Stimulated activated CD8-positive, alpha-beta memory T cell treated with anti-CD3 and anti-CD28 coated beads, Interleukin-4, amount 100 ng/mL, for 4 hours (primary cell): ENCODE measurements at regions not wholly inside any gene's neighbourhood (a gene's known extent, or its start where the extent isn't known, plus 50 kb on each side); places are given as distances from the start of the nearest gene placed in this dataset.
"Not testable (repeated sequence)": the region's sequence is repeated elsewhere in the genome, so short reads cannot be mapped to it uniquely, and the experiment has no call there.

Source experiments
- DNase-seq, 2 donors: peaks; one replicate each; pipeline ENCODE4 v3.0.0-alpha.2; 2020; ENCODE audit warnings: low read depth in 2 of 2, low spot score in 1 of 2

- no peak for DNase-seq
Measured at GRCh38 chr2:144920755-144921530, 401.0 kb upstream of the ZEB2 start.

- no peak for DNase-seq
Measured at GRCh38 chr2:144914622-144915318, 394.9 kb upstream of the ZEB2 start.

DNA sequence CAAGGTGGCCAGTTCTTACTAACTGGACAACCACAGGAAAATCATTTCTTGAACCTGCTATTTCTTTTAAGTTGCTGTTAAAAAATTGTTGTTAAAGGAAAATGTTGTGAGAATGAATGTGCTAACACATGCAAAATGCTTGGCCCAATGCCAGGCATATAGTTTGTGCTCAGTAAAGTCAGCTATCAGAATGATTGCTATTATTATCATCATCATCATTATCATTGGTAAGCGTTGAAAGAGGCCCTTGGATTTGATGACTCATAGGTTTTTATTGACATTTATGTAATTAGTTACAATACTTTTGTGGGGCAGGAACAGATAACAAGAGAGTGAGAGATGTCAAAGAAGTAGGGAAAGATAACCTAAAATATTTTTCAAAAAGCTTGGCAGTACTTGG lies 394.2 kb upstream of the ZEB2 start:
- DNase-seq = no peak

DNA sequence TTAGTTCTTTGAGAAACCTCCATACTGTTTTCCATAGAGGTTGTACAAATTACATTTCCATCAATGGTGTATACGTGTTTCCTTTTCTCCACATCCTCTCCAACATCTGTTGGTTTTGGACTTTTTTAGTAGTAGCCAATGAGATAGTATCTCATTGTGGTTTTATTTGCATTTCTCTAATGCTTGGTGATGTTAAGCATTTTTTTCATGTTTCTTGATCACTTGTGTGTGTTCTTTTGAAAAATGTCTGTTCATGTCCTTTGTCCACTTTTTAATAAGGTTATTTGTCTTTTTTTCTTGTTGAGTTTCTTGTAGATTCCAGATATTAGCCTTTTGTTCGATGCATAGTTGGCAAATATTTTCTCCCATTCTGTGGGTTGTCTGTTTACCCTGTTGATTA lies 392.3 kb upstream of the ZEB2 start:
- no peak for DNase-seq

- DNase-seq = no peak
Measured at GRCh38 chr2:144905956-144906355, 386.0 kb upstream of the ZEB2 start.

- no peak for DNase-seq
Measured at GRCh38 chr2:144904612-144905011, 384.7 kb upstream of the ZEB2 start.

- not testable (repeated sequence) for DNase-seq
Measured at GRCh38 chr2:144903045-144903444, 383.1 kb upstream of the ZEB2 start.

GRCh38 chr2:144901386-144901785 lies 381.5 kb upstream of the ZEB2 start:
- not testable (repeated sequence) for DNase-seq

DNA sequence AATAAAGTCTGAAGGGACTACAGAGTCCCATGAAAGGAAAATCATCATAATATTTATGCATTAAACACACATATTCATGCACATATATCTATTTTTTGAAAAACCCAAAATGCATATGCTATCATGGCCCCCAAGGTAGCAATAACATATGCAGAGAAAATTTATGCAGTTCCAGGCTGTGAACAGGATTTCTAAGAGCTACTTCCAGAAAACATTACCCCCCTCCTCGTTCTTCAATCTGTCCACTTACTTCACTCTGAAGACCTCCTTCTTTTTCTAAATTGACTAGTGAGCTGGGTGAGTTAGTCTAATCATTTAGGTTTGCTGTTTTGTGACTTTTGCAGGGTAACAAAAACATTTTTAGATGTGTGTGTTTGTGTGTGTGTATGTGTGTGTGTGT lies 376.4 kb upstream of the ZEB2 start:
- no peak for DNase-seq

DNA sequence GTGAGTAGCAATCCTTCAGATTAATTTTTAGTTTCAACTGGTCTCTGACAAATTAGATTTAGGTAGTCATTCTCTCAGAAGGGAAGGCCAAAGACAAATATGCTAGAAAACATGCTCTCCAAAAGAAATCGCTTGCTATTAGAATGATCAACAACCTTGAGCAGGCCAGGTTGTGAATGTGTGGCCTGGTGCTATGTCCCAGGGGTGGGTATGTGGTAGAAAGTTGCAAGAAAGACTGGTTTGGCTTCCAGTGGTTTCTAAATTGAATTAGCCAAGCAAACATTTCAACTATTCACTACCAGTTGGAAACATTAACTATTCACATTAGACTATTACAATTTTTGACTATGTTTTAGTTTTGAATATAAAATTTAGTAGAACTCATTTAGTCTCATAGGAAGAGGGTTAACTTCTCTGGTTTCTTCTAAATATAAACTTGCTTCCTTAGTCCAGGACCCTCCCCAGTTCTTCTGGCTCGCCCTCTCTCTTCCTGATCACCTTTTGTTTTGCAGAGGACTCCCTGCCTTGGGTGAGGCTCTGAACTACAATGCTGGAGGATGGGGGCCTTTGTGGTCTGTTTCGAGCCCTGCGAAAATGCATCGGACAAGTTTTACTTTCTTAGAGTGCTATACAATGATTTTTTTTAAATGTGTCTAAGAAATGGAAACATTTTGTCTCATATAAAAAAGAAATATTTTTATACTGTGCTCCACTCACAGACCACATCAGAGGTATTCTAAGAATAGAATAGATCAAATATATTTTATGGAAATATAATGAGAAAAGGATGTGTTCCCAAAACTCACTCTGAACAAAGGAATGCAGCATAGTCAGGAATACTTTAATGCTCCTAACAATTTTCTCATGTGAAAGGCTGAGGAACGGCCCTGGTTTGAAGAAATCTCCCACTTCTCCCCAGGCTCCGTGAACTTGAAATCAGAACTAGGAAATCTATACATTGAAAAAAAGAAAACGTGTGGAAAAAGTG lies 375.0 kb upstream of the ZEB2 start:
- DNase-seq = no peak

- DNase-seq = no peak
Measured at GRCh38 chr2:144893464-144893863, 373.5 kb upstream of the ZEB2 start.

- no peak for DNase-seq
Measured at GRCh38 chr2:144890828-144891227, 370.9 kb upstream of the ZEB2 start.

DNA sequence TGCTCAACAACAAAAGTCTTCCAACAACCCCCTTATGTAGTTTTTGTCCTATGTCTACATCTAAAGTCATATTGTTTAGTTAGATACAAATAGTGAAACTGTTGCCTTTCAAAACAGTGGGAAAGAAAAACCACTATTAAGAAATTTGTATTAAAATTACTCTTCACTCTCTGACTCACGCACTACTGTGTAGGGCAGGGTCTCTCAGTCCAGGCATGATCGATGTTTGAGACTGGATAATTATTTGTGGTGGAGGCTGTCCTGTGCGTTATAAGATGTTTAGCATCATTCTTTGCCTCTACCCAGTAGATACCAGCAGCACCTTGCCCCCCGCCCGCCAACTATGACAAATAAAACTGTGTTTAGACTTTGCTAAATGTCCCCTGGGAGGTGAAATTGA lies 369.4 kb upstream of the ZEB2 start:
- DNase-seq = no peak

GRCh38 chr2:144886862-144887261 lies 366.9 kb upstream of the ZEB2 start:
- DNase-seq = no peak

DNA sequence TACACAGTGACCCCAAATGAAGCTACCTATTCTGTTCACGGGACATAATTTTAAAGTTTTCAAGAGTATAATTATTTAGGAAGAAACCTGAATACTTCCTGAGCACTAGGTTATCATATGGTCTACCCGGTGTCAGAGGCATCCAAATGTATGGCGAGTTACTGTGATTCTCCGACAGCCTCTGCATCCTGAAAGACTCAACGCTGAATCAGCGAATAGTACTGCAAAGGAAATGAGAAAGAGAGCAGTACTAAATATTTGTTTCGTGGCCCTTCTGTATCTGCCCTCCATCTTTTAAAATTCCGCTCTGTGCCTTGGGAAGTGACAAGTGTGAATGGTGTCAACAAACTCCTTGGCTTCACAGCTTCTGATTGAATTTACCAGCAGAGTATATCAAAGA lies 358.0 kb upstream of the ZEB2 start:
- no peak for DNase-seq

DNA sequence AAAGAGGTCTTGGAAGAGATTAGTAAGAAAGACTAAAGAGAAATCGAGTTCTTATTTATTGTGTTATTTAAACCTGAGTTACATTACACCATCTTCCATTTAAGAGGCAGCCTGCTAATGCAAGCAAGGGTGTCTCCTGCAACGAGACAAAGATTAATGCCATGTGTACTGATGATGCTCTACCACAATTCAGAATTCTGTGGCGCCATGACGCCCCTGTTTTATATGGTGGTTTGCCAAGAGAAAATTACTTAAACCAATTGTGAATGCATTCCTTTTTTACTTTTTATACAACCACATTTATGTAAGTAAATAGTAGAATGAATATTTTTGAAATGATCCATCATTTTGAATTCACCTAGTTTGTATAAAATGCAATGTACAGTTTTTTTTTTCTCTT lies 356.1 kb upstream of the ZEB2 start:
- no peak for DNase-seq

DNA sequence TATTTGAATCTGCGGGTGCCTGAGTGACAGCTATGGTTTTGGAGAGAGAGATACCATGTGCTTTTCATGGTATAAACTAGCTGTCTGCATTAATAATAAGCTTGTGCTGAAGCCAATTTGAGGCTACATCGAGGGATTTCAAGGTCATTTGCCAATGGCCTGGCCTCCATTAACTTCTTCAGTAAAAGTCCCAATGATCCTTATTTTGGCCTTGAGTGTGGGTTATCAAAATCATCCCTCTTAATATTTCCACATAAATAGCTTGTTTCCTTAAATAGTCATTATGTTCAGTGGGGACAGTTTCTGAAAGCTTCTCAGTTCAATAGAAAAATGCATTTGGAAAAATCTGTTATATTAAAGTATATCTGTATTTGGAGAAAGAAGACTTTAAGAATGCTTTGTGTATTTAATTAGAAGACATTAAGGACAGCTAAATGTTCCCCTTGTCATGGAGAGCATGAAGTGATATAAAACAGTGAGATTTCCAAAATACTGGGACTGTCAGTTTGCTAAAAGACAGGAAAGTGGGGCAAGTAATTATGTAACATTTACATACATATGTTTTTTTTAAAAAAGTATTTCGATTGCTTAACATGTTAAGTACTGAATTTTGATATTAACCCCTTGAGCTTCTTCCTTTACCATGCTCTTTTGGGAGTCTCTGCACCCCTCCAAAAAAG lies 355.5 kb upstream of the ZEB2 start:
- DNase-seq = no peak

DNA sequence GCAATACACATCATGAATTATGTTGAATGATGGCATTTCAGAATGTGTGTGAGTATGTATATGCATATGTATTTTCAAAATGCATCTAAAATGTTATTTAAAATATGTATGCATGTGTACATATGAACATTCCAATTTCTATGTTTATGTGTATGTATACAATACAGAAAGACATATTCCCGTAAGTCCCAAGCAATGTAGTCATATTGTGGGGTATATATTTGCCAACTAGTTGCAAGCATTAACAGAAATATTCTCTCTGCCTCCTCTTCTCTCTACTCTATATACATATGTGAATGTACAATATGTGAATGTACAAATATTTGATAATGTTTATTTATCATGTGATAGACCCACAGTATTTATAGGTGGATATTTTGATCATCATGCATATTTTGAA lies 345.8 kb upstream of the ZEB2 start:
- DNase-seq = no peak

DNA sequence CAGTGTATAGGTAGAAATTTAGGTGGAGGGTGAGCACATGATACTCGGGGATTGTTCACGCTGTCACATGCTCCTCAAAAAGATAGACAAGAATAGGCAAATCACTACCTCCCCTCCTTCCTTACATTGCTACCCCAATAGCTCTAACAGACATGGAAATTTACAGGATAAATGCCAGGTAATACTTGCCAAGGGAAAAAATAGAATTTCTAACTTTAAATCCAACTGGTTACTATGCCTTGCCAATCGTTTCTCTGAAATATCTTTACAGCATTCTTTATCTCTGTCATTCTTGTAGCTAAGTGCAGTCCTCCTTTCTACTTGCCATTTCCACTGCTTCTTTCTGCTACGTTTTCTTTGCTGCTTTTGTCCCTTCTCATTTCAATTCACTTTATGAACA lies 339.8 kb upstream of the ZEB2 start:
- DNase-seq = no peak

GRCh38 chr2:144858211-144858610 lies 338.3 kb upstream of the ZEB2 start:
- DNase-seq = no peak

DNA sequence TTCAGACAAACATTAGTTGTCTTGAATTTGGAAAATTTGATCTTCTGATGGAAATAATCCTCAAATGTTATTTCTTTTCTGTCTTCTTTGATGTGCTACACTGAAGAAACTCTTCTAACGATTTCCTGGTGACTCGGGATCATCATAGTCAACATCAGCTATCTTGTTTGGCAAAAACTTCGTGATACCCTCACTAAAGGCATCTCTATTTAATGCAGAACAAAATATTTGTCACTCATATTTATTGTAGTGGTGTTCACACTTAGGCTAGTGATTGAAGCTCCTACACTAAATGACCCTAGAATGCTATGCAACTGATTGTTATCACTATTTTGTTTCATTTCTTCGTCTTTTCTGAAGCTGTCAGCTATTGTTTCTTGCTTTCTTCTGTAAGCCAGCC lies 334.7 kb upstream of the ZEB2 start:
- DNase-seq = no peak
